Neural progenitor cell (in vitro differentiated cells): ENCODE measurements at regions not wholly inside any gene's neighbourhood (a gene's known extent, or its start where the extent isn't known, plus 50 kb on each side); places are given as distances from the start of the nearest gene placed in this dataset.

Source experiments
- CTCF ChIP-seq: fragments of 200-600 bp; sonication (generic); IDR thresholded peaks from 2 replicates; pipeline ENCODE4 v1.5.1; 2017; ENCODE audit warnings: antibody characterized with exemption, mild to moderate bottlenecking
- EZH2 ChIP-seq: fragments of 200-600 bp; sonication (generic); IDR thresholded peaks from 2 replicates; pipeline ENCODE4 v1.6.1; 2017; ENCODE audit warnings: antibody characterized with exemption, mild to moderate bottlenecking, moderate library complexity
- EZH2phosphoT487 ChIP-seq: fragments of 200-600 bp; sonication (generic); IDR thresholded peaks from 2 replicates; pipeline ENCODE4 v1.6.1; 2017; ENCODE audit warnings: antibody characterized with exemption

- TF ChIP-seq CTCF (no peak), EZH2phosphoT487 (no peak), EZH2 (no peak)
These were observed 191.1 kb upstream of the LHX8 start for GRCh38 chr1:74943046-74943445.
